ENCODE measurements at regions not wholly inside any gene's neighbourhood (a gene's known extent, or its start where the extent isn't known, plus 50 kb on each side); places are given as distances from the start of the nearest gene placed in this dataset.

- TF ChIP-seq, protein P1, sequence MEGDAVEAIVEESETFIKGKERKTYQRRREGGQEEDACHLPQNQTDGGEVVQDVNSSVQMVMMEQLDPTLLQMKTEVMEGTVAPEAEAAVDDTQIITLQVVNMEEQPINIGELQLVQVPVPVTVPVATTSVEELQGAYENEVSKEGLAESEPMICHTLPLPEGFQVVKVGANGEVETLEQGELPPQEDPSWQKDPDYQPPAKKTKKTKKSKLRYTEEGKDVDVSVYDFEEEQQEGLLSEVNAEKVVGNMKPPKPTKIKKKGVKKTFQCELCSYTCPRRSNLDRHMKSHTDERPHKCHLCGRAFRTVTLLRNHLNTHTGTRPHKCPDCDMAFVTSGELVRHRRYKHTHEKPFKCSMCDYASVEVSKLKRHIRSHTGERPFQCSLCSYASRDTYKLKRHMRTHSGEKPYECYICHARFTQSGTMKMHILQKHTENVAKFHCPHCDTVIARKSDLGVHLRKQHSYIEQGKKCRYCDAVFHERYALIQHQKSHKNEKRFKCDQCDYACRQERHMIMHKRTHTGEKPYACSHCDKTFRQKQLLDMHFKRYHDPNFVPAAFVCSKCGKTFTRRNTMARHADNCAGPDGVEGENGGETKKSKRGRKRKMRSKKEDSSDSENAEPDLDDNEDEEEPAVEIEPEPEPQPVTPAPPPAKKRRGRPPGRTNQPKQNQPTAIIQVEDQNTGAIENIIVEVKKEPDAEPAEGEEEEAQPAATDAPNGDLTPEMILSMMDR (IDR thresholded peaks at IDR 0.05) = no peak
- TF ChIP-seq EP300 (IDR thresholded peaks at IDR 0.05) = no peak
- TF ChIP-seq POLR2A (IDR thresholded peaks at IDR 0.05) = no peak
- no peak for TF ChIP-seq POLR2AphosphoS5 (IDR thresholded peaks at IDR 0.05)
Measured at GRCh38 chr1:239843541-239843940, 248.1 kb upstream of the FMN2 start.
